ENCODE measurements at regions not wholly inside any gene's neighbourhood (a gene's known extent, or its start where the extent isn't known, plus 50 kb on each side); places are given as distances from the start of the nearest gene placed in this dataset.

DNA sequence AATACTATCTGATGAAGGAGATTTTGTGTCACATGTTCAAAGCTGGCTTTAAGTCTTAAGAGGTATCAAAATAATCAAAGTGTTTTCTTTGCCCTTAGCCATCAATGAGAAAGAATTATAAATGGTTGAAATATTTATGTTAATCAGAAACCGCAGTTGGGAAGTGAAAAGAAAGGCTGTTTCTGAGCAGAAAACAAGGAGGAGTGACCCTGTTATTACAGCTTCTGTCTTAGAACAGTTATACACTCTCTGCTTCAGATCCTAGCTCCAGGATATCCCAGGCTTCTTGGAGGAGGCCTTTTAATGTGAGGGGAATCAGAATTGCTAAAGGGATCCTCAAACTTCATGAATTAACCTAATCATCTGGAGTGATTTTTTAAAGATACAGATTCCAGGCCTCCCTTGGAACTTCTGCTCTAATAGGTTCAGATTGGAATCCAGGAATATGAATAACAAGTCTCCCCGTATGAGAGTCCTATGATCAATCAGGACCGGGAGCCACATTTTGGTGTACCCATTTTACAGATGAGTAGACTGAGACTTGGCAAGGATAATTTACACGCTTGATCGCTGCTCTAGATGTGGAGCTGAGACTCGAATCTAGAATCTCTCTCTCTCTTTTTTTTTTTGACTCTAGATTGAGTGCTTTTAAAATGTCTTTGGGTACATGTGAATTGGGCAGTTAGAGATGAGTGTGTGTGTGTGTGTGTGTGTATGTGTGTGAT lies 50.8 kb upstream of the JAG1 start:
- intact Hi-C loops (cut with DNase I): no loop called here
- no peak for DNase-seq (ENCODE audit: low spot score)

DNA sequence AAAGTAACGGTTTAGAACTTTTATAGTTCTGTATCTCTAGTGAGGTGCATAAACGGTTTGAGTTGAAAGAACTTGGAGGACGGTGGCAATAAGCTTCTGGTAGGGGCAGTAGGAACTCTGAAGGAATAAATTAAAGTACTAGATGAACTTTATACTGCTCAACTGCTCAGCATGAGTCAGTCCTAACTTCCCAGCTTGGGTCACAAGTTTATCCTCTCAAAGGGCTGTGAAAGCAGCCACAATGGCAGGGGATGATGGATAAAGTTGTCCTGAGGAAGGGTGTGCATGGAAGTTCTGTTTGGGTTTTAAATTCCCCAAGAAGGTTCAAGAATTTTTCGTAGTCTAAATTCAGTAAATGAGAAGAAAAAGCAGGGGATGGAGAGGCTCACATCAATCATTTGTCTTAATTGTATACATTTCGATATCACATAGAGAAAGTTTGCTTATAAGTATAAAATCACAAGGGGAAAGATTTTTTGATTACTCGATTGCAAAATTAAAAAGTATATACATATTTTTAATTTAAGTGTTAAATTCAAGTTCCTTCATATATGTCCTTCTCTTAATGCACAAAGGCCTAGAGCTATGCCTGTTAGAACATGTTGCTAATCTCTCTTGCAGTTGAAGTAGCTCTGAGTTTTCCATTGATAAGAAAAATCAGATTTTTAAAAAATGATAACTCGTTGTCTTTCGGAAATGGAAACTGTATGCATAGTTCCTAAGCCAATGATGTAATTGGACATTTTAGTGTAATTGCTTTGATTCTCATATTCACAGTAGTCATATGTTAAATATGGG lies 55.3 kb upstream of the JAG1 start:
- intact Hi-C loops (cut with DNase I): no loop called here
- DNase-seq (ENCODE audit: low spot score): no peak

DNA sequence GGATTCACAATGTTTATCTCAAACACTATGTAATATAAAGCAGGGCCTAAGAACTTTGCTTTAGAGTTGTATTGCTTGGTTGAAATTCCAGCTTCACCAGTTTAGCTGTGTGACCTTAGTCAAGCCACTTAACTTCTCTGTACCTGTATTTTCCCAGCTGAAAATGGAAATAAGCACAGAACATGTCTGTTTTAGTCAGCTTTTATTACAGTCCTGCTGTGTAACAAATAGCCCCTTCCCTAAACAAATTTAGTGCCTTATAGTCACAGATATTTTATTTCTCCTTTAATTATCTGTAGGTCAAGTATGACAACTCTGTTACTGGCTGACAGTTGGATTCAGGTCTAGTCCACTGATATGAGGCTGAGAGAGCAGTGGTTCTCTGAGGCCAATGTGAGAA lies 56.0 kb upstream of the JAG1 start:
- intact Hi-C loops (cut with DNase I): no loop called here
- DNase-seq (ENCODE audit: low spot score): no peak

DNA sequence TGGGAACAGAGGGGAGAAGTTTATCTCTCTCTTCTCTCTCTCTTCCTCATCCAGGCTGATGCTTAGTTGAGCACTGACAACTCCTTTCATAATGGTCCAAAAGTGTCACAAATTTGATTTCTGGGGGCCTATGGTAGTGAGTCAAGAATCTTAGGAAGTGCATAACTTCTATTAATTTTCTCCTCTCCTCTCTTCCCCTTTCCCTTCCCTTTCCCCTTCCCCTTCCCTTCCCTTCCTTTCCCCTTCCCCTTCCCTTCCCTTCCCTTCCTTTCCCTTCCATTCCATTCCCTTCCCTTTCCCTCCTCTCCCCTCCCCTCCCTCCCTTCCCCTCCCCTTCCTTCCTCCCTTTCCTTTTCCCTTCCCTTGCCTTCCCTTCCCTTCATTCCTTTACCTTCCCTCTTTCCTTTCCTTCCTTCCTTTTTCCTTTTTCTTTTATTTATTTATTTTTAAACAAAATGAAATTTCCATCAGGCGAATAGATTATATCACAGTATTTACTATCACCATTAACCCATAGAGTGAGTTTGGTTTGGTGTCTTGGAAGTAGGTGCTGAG lies 56.9 kb upstream of the JAG1 start:
- DNase-seq (ENCODE audit: low spot score): no peak
- intact Hi-C loops (cut with DNase I): no loop called here

DNA sequence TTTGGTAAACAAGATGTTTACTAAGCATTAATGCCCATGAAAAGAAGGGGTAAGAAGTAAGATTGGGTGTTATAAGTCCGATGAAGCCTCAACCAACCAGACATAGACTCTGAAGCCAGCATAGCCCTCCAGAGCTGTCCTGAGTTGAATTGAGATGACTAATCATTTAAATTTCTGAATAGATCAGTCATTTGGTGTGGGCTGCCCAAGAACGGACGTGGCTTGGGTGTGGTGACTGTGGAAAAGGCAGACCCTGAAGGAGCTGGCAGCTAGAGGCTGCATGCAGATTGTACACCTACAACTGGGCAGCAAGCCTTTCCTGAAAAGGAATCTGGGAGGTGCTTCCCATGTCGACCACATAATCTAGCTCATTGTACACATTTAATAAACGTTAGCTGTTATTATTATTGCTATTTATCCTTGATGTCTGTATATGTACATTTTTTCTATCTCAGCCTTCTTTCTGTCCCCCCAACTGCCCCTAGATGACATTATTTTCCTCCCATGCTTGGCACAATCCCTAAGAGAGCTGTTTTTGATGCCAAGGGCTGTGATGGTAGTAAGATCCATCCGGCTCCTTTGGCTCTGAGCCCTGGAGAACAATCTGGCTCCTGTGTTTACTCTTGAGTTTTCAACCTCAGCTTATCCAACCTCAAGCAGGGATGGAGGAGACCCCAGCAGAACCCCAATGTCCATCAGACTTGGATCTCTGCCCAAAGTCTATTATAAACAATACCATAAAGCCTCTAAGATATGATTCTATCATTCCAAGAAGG lies 57.6 kb upstream of the JAG1 start:
- intact Hi-C loops (cut with DNase I): no loop called here
- no peak for DNase-seq (ENCODE audit: low spot score)

DNA sequence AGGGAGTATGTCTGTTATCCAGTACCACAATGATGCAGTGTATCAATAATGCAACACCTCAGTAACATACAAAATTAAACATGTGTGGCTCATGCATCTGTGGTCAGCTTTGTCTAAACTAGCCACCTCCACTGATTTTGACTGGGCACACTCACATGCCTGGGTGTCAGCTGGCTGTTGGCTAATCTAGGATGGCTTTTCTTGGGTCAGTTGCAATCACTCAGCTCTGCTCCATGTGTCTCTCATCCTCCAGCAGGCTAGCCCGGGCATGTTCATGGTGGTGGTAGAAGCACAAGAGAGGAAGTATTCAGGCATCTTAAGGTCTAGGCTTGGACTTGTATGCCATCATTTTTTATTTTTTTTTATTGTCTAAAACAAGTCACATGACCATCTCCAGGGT lies 59.3 kb upstream of the JAG1 start:
- intact Hi-C loops (cut with DNase I): no loop called here

DNA sequence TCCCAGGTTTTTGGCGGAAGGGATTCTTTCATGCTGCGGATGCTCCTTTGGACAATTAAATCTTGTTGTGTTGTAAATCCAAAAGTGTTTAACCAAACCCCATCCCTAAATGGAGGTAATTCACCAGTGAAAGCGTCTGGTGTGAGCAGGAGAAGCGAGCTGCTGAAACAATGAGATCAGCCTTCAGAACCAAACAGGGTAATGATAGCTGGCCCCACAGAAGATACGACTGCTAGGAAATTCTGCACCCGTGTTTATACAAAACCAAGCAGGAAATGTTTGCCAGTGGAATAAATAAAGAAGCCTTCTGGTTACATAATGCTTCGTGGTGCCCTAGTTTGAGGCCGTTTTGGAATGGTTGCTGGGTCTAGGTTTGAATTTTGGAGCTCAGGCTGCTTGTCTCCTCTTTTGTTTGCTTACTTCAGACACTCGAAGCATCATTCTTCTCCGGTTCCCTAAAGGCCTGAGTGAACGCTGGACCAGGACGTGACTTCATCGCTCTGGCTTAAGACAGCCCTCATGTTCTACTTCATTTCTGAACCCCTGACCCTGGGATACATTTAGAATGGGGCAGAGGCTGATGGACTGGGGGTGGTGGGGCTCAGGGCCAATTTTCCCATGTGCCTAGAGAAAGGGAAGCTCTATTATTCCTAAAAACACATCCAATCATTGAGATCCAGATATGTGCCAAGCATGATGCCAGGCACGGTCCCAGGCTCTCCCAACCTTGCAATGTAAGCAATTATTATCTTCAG lies 61.6 kb upstream of the JAG1 start:
- intact Hi-C loops (cut with DNase I): no loop called here
- no peak for DNase-seq (ENCODE audit: low spot score)

More for the DNA sequence above, 59.3 kb upstream of the JAG1 start:
- DNase-seq (ENCODE audit: low spot score): no peak

DNA sequence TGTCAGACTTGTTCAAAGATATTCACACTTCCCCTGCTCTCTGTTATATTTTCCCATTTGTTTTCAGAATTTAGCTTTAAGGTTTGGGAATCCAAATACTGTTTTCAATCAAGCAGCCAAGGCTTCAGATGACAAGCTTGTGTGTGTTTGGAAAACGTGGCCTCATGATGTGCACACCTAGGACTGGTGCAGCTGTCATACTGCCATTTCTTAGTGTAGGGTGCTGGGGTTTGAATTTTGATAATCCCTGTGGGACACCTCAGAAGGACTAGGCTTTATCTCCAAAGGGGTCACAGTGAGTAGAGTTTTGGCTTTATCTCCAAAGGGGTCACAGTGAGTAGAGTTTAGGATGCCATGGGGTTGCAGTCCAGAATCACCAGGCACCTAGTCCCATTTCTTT lies 65.3 kb upstream of the JAG1 start:
- intact Hi-C loops (cut with DNase I): no loop called here
- no peak for DNase-seq (ENCODE audit: low spot score)

DNA sequence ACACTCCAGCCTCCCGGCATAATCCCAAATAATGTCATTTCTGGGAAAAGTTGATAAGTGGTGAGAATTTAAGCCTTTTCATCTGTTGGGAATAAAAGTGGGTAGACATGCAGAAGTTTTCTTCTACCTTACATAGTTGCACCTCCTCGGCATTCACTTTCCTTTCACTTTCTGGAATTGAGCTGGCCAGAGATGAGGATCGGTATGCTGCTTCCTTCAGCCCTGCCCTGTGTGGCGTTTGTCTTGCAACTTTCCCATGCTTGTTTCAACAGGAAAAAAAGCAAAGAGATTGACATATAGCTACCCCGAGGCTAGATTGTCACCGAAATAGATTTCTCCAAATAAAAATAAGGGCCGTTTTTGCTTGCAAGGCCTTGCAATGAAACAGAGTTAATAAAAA lies 65.8 kb upstream of the JAG1 start:
- DNase-seq (ENCODE audit: low spot score): no peak
- intact Hi-C loops (cut with DNase I): no loop called here

DNA sequence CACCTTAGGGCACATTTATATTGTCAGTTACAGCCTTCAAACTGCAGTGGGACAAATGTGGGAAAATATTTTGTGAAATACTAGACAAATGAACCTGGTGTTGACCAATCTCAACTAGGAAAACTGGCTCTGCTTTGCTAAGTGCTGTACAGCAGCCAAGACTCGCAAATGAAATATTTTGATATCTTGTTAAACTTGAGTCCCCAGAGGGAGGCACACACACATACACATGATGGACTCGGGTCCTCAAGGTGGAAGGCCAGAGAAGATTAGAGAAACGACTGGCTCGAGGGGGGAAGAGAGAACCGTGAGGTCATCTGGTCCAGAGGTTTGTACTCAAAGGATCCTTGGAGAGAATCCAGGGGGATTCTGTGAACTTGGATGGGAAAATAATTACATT lies 67.3 kb upstream of the JAG1 start:
- intact Hi-C loops (cut with DNase I): no loop called here

DNA sequence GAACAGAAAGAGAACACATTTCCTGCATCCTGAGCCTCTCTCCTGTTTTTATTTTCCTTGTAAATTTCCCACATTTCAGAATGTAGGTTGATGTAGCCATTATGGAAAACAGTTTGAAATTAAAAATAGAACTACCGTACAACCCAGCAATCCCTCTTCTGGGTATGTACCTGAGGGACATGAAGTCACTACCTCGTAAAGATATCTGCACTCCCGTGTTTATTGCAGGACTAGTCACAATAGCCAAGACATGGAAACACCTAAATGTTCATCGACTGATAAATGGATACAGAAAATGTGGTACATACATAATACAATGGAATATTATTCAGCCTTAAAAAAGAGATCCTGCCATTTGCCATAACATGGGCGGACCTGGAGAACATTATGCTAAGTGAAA lies 72.0 kb upstream of the JAG1 start:
- no peak for DNase-seq (ENCODE audit: low spot score)
- intact Hi-C loops (cut with DNase I): loop anchor here in 1 of 2 donors (5.0 kb wide), 1 partner anchor 1693 kb away; no protein-coding TSS in a partner anchor

More for the DNA sequence above, 67.3 kb upstream of the JAG1 start:
- no peak for DNase-seq (ENCODE audit: low spot score)

DNA sequence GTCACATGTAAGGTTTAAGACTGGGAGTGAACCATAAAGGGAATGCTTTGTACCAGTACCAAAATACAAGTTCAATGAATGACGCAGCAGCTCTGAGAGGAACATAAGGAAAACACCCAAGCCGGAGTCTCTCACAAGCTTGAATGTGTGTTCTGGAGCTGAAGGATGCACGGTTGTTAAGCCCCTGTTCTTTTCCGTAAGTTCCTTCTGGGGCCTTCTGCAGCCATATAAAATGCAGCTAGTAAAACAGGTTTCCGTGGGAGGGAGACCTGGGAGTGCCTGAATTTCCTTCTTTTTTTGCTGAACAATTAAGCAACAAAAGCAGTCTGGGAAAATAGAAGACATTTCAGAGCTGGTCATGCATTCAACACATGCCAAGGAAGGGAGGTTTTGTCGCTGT lies 73.2 kb upstream of the JAG1 start:
- intact Hi-C loops (cut with DNase I): loop anchor here in 1 of 2 donors (5.0 kb wide), 1 partner anchor 1695 kb away; no protein-coding TSS in a partner anchor
- DNase-seq (ENCODE audit: low spot score): no peak

DNA sequence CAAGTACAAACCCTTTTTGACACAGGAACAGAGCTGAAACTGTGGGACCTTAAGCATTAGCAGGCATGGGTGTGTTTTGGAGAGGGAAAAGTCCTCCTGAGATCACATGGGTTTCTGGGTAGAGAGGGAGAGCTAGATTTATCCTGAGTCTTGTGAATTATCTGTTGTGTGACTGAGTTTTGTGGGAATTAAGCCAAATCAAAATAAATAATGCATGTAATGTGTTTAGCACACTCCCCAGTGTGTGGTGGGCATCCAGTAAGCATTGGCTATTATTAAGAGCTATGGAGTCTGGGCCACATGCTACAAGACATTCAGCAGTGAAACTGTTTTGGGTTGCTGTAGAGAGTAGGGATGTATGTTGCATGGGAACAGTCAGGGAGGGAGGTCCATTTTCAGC lies 75.3 kb upstream of the JAG1 start:
- intact Hi-C loops (cut with DNase I): loop anchor here in 1 of 2 donors (5.0 kb wide), 1 partner anchor 1697 kb away; no protein-coding TSS in a partner anchor
- DNase-seq (ENCODE audit: low spot score): no peak

DNA sequence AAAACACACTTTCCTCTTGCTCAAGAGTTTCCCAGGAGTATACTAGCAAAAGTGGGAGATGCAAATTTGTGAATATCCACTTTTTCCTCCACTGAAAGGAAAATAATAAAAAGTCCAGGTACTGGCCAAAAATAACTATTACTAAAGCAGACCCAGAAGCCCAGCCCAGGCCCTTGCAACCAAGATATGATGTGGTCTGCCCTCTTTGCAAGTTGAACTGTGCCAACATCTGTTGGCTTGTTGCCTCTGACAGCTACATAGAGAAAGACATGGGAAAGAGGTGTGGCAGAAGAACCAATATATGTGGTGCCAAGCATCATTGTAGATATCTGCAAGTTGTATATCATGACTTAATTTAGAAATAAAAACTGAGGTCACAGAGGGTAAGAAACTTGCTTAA lies 78.4 kb upstream of the JAG1 start:
- no peak for DNase-seq (ENCODE audit: low spot score)
- intact Hi-C loops (cut with DNase I): no loop called here

DNA sequence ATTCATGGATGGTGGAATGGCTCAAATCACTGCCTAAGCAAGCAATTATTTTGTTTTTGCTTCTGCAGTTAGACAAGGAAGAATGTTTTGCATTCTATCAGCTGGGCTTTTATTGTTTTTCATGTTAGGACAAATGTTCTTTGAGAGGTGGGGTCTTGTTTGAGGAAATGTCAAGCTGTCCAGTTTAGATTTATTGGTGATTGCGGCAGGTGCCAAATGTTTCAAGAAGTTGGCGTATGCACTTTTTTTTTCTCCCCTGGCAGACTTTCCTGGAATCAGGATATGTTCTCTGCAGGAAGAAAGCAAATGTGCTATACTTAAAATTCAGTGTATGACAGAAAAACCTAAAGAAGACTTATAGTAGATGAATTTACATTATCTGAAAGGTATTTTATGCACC lies 81.0 kb upstream of the JAG1 start:
- intact Hi-C loops (cut with DNase I): no loop called here

DNA sequence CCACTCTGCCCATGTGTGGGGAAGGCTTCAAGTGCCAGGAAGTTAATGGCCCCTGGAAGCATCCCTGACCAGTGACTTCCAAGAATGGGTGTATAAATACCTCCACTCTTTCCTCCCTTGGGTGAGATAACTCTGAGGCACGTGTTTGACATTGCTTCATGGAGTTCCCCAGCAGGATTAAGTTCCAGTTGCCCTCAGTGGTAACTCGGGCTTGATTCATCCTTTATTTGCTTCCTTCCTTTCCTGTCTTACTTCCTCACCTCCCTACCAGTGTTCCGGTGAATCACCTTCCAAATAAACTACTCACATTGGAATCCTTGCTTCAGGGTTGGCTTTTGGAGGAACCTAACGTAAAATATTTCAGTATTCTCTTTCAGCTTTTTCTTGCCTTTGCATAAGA lies 84.6 kb upstream of the JAG1 start:
- intact Hi-C loops (cut with DNase I): no loop called here
- no peak for DNase-seq (ENCODE audit: low spot score)

More for the DNA sequence above, 81.0 kb upstream of the JAG1 start:
- DNase-seq (ENCODE audit: low spot score): no peak

DNA sequence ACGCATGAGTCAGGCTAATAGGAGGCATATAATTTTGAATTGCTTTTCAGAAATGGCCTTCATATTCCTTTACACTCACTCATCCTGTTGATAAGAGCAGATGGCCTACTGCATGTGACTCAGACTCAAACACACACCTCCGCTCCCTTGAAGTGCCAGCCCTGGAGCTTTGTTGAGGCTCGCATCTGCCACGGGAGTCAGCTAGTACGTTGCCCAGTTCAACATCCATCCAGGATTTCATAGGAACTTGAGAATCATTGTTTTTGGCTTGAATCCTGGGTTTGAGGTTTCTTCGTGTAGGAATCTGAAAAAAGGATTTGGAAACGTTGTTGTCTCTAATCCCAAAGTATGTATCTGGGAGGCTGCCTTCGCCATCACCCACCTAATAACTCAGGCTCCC lies 87.4 kb upstream of the JAG1 start:
- no peak for DNase-seq (ENCODE audit: low spot score)
- intact Hi-C loops (cut with DNase I): no loop called here

DNA sequence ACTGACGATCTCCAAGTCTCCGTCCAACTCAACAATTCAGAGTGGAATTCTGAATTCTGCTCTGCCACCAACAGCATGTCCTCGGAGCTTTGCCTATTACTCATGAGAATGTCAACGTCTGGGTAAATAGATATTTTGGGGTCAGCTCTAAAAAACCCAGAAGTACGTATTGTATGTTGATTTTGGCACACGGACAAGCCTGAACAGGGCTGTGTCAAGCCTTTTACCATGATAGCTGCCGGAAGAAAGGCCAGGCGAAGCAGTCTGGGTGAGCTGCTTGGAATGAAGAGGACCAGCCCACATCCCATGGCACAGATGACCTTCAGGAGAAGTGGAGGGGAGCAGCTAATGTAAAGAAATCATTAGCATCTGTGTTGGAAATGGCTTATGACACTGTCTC lies 88.0 kb upstream of the JAG1 start:
- DNase-seq (ENCODE audit: low spot score): no peak
- intact Hi-C loops (cut with DNase I): no loop called here

DNA sequence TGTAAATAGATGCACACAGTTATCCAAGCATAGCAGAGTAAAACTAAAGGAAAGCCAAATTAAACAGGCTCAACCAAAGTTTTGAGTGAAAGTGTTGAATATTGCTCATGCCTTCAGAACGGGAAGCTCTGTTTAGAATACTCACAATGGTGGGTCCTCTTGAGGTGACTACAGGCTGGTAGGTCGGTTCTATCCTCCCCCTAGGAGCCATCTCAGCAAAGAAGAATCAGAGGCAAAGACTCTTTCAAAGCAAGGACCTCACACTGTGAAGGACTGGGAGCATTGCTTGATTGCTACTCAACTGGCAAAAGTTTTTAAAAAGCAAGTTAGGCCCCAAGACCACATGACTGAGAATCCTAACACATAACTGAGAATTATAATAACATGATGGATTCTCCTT lies 88.4 kb upstream of the JAG1 start:
- intact Hi-C loops (cut with DNase I): no loop called here

More for the DNA sequence above, 88.4 kb upstream of the JAG1 start:
- DNase-seq (ENCODE audit: low spot score): no peak
